ENCODE measurements at regions not wholly inside any gene's neighbourhood (a gene's known extent, or its start where the extent isn't known, plus 50 kb on each side); places are given as distances from the start of the nearest gene placed in this dataset.
"Not testable (repeated sequence)": the region's sequence is repeated elsewhere in the genome, so short reads cannot be mapped to it uniquely, and the experiment has no call there.

GRCh38 chr10:8389630-8390029 is 335.1 kb downstream of the GATA3 start:
- DNase-seq, result no peak

GRCh38 chr10:8392216-8392615 is 337.7 kb downstream of the GATA3 start:
- peak; percentile 49 for DNase-seq

- no peak for DNase-seq
Observed at GRCh38 chr10:8393531-8393930, 339.0 kb downstream of the GATA3 start.

GRCh38 chr10:8396675-8397074 is 342.2 kb downstream of the GATA3 start:
- DNase-seq, result peak; percentile 62

- no peak for DNase-seq
Observed at GRCh38 chr10:8398771-8399170, 344.3 kb downstream of the GATA3 start.

- no peak for DNase-seq
Observed at GRCh38 chr10:8400151-8400550, 345.7 kb downstream of the GATA3 start.

DNA sequence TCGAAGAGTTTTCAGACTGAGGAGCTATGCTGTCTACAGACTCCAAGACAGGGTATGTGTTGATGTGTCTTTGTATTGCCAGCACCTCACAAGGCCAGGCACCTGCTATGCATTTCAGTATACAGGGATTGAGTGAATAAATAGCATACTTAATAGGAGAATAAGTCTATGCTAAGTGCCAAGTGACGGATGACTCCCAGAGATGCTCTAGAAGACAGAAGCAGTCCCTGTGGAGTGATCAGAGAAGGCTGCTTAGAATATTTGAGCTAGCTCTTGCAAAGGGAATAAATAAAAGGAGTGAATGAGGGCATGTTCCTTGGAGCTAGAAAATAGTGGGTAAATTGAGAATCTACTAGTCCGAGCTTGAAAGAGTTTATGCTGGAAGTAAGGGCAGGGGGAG is 346.4 kb downstream of the GATA3 start:
- DNase-seq, result no peak

DNA sequence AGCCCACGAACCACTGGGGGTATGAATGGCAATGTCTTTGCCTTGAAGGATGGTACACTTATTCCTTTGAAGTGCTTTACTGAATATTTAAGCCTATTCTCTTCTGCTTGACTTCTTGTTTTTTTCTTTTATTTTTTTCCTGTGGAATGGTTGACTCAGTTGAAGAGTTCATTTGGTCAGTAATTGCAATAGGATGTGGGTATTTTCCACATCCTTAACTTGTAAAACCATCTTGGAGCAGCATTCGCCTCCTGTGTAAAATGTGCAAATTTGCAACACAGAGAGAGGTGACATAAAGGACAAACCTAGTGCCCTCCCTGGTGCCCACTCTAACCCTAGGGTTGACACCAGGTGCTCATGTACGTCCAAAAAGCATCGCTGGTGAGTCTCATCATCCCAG is 347.0 kb downstream of the GATA3 start:
- no peak for DNase-seq

DNA sequence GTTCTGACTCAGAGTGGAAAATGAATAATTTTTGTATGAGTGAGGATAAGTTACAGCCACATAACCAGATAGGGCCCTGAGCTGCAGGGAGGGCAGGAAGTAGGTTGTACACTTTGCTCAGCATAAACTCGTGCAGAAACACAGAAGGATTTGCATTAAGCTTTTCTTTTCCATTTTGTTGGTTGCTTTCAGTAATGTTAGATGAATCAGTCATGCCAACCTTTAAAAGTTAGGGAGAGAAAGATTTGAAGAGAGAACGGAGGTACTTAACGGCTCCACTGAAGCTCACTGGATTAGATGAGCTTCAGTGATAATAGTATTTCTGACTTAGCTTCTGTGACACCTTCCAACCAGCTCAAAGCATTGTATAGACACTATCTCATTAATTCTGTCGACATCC is 348.1 kb downstream of the GATA3 start:
- no peak for DNase-seq

- no peak for DNase-seq
Observed at GRCh38 chr10:8403711-8404371, 349.4 kb downstream of the GATA3 start.

GRCh38 chr10:8404721-8405120 is 350.2 kb downstream of the GATA3 start:
- no peak for DNase-seq

- DNase-seq, result no peak
Observed at GRCh38 chr10:8405596-8405995, 351.1 kb downstream of the GATA3 start.

DNA sequence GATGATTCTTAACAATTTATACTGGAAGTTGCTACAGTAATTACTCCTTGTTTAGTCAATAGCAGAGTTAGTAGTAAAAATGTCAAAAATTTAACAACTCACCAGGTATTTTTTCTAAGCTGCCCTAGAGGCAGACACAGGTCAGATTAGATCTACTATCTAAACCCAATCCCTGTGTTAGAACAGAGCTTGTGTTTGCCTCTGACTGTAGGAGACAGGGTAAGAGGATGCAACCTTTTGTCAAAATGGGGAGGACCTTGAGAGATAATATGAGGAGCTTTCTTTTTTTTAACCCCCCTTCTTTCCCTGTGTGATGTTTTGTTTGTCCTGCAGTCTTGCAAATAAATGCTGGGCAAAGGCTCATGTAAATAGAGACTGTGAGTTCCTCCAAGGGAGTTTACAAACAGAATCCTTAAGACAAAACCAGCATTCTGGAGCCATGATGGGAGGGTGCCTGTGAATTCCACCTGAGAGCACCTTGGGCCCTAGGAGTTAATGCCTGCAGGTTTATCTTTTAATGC is 353.1 kb downstream of the GATA3 start:
- no peak for DNase-seq

GRCh38 chr10:8410506-8410905 is 356.0 kb downstream of the GATA3 start:
- DNase-seq, result no peak

- no peak for DNase-seq
Observed at GRCh38 chr10:8412541-8412940, 358.1 kb downstream of the GATA3 start.

DNA sequence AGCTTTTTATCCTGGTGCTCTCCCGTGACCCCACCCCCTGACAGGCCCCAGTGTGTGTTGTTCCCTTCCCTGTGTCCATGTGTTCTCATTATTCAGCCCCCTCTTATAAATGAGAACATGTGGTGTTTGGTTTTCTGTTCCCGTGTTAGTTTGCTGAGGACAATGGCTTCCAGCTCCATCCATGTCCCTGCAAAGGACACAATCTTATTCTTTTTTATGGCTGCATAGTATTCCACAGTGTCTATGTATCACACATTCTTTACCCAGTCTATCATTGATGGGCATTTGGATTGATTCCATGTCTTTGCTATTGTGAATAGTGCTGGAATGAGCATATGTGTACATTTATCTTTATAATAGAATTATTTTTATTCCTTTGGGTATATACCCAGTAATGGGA is 360.5 kb downstream of the GATA3 start:
- not testable (repeated sequence) for DNase-seq

DNA sequence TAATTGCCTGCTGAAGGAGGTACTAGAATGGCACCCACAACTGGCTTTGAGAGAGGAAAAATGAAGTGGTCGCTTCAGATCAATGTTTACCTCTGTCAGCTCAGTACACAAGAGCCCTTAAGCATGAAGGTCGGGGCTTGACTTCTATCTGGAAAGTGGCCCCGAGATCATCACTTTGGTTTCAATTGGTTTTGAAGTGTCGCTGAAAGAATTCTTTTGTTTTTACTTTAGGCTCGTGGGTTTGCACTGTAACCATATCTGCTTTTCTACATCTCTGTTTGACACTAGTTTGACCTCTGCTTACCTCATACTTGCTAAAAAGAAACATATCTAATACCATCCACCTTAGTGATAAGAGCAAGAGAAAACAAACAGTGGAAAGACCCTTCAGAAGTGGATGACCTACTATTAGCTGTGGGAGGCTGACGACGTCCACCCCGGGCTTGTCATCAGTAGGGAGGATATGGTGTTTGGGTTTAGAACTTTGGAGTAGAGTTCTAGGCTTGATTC is 361.8 kb downstream of the GATA3 start:
- DNase-seq, result no peak

DNA sequence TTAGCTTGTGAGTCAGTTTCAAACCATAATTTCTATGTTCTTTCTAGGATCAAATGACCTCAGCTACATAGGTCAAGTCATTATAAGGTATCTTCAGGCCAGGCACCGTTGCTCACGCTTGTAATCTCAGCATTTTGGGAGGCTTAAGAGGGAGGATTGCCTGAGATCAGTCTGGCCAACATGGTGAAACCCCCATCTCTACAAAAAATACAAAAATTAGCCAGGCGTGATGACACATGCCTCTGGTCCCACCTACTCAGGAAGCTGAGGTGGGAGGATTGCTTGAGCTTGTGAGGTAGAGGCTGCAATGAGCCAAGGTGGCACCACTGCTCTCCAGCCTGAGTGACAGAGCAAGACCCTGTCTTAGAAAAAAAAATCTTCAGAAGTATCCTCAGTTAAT is 362.3 kb downstream of the GATA3 start:
- DNase-seq, result no peak

DNA sequence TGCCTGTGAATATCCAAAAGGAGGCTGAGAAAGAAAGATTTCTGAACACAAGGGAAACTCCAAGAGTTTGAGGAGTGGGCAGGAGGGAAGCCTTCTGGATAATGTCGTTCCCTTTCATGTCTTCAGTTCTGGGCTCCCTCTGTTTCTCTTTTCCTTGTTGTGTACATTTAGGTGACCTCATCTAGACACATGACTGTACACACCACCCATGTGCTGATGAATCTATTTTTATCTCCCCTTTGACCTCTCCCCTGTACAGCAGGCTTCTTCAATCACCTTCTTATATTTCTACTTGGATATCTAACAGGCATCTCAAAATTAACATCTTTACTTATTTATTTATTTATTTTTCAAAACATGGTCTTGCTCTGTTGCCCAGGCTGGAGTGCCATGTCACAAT is 363.1 kb downstream of the GATA3 start:
- no peak for DNase-seq

DNA sequence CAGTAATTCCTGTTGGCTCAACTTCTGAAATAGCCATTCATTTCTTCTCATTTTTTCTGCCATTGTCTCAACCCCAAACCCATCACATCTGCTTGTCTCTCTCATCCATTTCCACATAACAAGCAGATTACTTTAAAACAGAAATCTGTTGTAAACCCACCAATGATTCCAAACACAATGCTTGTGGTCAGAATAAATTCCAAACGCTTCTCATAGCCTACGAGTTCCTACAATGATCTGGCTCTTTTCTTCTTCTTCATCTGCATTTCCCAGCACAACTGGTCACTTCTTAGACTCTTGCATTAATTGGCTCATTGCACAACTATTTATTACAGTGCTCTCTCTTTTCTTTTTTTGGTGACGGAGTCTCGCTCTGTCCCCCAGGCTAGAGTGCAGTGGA is 364.1 kb downstream of the GATA3 start:
- peak; percentile 24 for DNase-seq

GRCh38 chr10:8420182-8420581 is 365.7 kb downstream of the GATA3 start:
- DNase-seq, result no peak

DNA sequence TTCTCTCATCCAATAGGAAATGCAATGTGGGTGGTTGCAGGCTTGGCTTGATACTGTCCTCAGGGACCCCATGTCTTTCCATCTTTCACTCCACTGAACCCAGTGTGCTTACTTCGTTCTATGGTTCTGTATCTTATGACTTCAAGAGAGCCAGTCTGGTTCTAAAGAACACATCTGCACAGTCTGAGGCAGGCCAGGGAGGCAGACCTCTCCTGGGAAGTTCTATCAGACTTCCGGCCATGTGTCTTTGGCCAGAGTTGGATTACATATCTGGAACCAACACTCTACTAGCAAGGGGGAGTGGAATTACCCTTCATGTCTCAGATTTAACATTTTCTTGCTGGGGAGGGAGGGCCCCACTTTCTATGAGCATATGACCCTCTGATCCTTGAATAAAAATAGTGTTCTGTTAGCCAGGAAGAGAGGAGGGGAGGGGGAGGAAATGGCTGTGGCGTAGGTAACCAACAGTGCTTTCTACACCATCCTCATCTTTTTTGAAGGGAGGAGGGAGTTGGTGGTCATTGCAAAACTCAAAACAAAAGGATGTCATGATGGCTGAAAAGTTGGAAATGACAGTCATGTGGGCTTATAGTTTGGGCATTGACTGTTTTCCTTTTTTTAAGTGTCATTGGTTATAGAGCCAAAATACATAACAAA is 370.2 kb downstream of the GATA3 start:
- no peak for DNase-seq

GRCh38 chr10:8428654-8429053 is 374.2 kb downstream of the GATA3 start:
- no peak for DNase-seq

DNA sequence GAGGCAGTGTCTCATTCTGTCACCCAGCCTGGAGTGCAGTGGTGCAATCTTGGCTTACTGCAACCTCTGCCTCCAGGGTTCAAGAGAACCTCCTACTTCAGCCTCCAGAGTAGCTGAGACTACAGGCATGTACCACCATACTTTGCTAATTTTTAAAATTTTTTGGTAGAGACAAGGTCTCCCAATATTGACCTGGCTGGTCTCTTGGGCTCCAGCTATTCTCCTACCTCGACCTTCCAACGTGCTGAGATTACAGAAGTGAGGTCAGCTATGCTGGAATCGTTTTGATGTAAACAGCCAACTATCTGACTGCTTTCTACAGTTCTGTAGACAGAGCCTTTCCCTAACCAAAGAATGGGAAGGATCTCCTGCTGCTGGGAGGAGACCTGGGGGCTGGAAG is 375.8 kb downstream of the GATA3 start:
- DNase-seq, result no peak

Data from fibroblast of skin of scalp (primary cell).